HL-60 (cell line): ENCODE measurements at regions not wholly inside any gene's neighbourhood (a gene's known extent, or its start where the extent isn't known, plus 50 kb on each side); places are given as distances from the start of the nearest gene placed in this dataset.
"Not testable (repeated sequence)": the region's sequence is repeated elsewhere in the genome, so short reads cannot be mapped to it uniquely, and the experiment has no call there.

Source experiments
- DNase-seq, 2 experiments: peaks; one replicate each; pipeline ENCODE4 v3.0.0-alpha.2; 2010 to 2020; ENCODE audit warnings: low read depth in 1 of 2, low spot score in 1 of 2
- H3K27ac ChIP-seq: fragments of 250-450 bp; sonication (Bioruptor Pico); replicated peaks from 2 replicates; pipeline ENCODE4 v1.5.1; 2020; ENCODE audit warnings: mild to moderate bottlenecking, moderate library complexity
- H3K27me3 ChIP-seq: fragments of 250-450 bp; sonication (Bioruptor Pico); 2 replicates; pipeline ENCODE4 v1.5.1; 2021; ENCODE audit warnings: mild to moderate bottlenecking, moderate library complexity; ENCODE audit not compliant: insufficient read depth, poor library complexity, severe bottlenecking
- H3K4me3 ChIP-seq: replicated peaks from 2 replicates; pipeline ENCODE4 v1.5.1; 2011; ENCODE audit warnings: mild to moderate bottlenecking, control low read depth, low read length; ENCODE audit not compliant: insufficient read depth
- GABPA ChIP-seq: IDR thresholded peaks from 2 replicates; pipeline ENCODE4 v1.6.1; 2012; ENCODE audit warnings: low read depth
- POLR2AphosphoS5 ChIP-seq: IDR thresholded peaks from 2 replicates; pipeline ENCODE4 v1.6.1; 2012; ENCODE audit warnings: low read depth
- SPI1 ChIP-seq: IDR thresholded peaks from 2 replicates; pipeline ENCODE4 v1.6.1; 2012; ENCODE audit warnings: low read depth, mild to moderate bottlenecking, borderline replicate concordance
- TF ChIP-seq, protein P1 (sequence below): IDR thresholded peaks from 2 replicates; pipeline ENCODE4 v1.6.1; 2012; ENCODE audit warnings: low read depth; ENCODE audit not compliant: insufficient replicate concordance
- TF ChIP-seq, protein P2 (sequence below): IDR thresholded peaks from one replicate; pipeline ENCODE4 v1.5.1; 2011; ENCODE audit warnings: low read length, control low read depth, inconsistent platforms; ENCODE audit not compliant: insufficient read depth

DNA sequence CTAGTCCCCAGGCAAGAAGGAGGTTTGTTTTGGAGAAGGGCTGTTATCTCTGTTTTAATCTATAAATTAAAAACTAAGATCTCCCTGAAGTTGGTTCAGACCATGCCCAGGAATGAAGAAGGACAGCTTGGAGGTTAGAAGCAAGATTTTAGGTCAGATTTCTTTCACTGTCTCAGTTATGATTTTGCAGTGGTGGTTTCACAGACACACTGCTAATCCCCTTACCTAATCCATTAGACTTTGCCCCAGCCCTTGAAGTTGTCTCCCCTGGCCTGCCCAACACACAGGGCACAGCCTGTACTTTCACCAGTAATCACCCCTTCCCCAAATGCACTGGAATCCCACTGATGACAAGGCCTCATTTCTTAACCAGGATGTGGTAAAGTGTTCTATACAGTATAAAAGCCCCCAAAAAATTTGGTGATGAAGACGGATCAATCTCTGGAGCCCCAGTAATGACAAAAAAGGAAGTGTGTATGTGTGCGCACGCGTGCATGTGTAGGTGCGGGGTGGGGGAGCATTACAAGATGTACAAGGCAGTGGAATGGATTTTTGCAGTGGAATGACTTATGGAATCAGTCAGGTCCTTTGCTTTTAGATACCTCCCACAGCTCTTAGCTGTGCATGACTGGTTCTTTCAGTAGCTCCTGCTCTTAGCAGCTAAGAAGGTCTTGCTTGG lies 73.1 kb upstream of the TERB2 start:
- H3K27me3 ChIP-seq: no peaks in the 10 kb centered on the region
- TF ChIP-seq, protein P1, sequence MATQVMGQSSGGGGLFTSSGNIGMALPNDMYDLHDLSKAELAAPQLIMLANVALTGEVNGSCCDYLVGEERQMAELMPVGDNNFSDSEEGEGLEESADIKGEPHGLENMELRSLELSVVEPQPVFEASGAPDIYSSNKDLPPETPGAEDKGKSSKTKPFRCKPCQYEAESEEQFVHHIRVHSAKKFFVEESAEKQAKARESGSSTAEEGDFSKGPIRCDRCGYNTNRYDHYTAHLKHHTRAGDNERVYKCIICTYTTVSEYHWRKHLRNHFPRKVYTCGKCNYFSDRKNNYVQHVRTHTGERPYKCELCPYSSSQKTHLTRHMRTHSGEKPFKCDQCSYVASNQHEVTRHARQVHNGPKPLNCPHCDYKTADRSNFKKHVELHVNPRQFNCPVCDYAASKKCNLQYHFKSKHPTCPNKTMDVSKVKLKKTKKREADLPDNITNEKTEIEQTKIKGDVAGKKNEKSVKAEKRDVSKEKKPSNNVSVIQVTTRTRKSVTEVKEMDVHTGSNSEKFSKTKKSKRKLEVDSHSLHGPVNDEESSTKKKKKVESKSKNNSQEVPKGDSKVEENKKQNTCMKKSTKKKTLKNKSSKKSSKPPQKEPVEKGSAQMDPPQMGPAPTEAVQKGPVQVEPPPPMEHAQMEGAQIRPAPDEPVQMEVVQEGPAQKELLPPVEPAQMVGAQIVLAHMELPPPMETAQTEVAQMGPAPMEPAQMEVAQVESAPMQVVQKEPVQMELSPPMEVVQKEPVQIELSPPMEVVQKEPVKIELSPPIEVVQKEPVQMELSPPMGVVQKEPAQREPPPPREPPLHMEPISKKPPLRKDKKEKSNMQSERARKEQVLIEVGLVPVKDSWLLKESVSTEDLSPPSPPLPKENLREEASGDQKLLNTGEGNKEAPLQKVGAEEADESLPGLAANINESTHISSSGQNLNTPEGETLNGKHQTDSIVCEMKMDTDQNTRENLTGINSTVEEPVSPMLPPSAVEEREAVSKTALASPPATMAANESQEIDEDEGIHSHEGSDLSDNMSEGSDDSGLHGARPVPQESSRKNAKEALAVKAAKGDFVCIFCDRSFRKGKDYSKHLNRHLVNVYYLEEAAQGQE: no peak
- no peak for TF ChIP-seq GABPA
- TF ChIP-seq, protein P2, sequence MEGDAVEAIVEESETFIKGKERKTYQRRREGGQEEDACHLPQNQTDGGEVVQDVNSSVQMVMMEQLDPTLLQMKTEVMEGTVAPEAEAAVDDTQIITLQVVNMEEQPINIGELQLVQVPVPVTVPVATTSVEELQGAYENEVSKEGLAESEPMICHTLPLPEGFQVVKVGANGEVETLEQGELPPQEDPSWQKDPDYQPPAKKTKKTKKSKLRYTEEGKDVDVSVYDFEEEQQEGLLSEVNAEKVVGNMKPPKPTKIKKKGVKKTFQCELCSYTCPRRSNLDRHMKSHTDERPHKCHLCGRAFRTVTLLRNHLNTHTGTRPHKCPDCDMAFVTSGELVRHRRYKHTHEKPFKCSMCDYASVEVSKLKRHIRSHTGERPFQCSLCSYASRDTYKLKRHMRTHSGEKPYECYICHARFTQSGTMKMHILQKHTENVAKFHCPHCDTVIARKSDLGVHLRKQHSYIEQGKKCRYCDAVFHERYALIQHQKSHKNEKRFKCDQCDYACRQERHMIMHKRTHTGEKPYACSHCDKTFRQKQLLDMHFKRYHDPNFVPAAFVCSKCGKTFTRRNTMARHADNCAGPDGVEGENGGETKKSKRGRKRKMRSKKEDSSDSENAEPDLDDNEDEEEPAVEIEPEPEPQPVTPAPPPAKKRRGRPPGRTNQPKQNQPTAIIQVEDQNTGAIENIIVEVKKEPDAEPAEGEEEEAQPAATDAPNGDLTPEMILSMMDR: no peak
- no peak for TF ChIP-seq SPI1
- TF ChIP-seq POLR2AphosphoS5: no peak
- no peak overlapping the region for H3K4me3 ChIP-seq
- DNase-seq: no peak
- H3K27ac ChIP-seq: no peak overlapping the region

DNA sequence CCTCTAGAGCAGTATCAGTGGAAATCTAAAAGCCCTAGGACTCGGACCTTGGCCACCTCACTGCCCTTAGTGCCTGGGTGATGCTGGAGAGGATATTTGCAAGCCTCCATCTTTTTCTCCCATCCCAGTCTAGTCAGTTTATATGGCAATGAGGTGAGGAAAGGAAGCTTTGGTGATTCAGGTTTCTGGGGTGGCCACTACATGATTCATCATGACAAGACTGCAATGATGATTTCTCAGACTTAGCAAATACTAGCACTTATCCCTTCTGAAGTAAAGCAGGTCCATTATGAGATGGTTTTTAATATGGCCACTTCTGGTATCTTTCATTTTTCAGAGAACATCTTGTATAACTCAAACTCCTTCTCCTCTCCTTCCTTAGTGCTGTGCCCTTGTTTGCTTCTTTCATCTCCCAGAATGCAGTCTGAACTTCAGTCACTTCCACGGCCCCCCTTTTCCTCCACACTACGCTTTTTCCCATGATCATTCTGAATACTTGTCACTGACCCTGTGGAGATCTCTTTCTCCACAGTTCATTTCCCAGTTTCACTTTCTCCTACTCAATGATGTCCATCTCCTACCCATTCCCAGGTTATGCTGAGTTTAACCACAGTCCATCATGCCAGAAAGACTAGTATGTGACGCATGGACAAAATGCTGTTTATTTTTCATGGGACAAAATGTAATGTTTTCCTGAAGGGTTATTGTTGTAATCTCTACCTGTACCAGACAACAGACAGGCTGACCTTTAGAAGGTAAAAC lies 57.4 kb upstream of the TERB2 start:
- H3K27me3 ChIP-seq, DNase-seq, H3K4me3 ChIP-seq, H3K27ac ChIP-seq: not testable (repeated sequence)

DNA sequence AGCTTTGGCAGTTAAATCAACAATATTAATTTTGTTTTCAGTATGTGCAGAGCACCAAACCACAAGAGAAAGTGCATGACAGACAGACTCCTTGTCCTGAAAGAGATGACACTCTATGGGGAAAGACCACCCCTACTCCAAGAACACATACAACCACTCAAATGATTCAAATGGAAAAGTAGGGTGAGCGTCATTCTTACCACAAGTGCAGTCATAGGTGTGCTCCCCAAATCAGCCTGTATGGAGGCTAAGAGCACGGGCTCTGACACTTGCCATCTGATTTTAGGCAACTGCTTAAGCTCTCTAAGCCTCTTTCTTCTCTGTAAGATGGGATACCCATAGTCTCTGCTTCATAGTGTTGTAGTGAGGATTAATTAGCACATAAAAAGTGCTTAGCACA lies 56.7 kb upstream of the TERB2 start:
- H3K27me3 ChIP-seq, H3K27ac ChIP-seq, DNase-seq, H3K4me3 ChIP-seq: not testable (repeated sequence)

DNA sequence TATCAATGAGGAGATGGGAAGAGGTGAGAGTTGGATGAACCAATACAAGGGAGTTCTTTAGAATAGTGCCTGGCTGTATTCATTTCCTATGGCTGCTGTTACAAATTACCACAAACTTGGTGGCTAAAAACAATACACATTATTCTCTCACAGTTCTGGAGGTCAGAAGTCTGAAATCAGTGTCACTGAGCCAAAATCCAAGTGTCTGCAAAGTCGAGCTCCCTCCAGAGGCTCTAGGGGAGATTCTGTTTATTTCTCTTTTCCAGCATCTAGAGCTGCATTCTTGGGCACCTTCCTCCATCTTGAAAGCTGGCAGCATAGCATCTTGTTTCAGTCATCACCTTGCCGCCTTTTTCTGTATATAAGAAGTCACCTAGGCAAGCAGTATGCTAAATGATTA lies 55.7 kb upstream of the TERB2 start:
- not testable (repeated sequence) for H3K27ac ChIP-seq, H3K4me3 ChIP-seq, H3K27me3 ChIP-seq, DNase-seq

DNA sequence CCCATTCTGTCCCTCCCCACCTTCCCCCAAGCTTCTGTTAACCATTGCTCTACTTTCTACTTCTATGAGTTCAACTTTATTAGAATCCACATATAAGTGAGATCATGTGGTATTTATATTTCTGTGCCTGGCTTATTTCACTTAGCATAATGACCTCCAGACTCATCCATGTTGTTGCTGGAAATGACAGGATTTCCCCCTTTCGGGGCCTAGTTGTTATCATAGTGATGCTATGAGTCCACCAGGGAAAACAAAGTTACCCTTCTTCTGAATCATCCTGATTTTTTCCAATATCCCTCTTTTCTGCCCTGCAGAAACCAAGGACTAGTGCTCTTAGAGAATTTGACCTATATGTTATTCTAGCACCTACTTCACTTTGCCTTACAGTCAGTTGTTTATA lies 53.2 kb upstream of the TERB2 start:
- not testable (repeated sequence) for H3K4me3 ChIP-seq, H3K27ac ChIP-seq, DNase-seq, H3K27me3 ChIP-seq

DNA sequence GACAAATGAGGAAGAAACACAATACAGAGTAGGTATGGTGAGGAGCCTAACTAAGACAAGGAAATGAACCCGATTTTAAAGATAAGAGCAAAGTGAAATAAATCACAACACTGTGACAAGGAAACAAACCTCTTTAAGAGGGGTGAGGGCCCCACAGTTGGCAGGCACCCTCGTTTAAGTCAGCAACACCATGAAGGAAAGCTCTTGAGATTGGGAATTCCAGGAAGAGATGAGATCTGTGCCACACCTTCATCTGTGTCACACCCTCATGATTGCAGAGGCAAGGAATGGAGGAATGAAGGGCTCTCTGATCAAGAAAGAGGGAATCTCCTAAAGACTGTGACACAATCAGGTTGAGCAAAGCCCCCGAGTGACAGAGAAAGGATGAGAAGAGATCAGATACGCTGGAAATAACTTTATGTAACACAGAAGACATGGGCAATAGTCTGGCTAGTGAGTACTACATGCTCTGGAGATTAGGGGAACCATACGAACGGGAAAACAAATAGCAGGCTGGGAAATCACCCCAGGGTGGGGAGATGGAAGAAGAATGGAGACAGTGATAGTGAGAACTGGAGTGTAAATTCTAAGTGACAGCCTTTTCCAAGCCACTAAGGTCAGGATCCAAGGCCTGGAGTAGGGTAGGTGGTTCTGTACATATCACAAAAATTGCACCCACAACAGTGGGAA lies 51.7 kb upstream of the TERB2 start:
- not testable (repeated sequence) for H3K27ac ChIP-seq, H3K4me3 ChIP-seq, H3K27me3 ChIP-seq, DNase-seq
